ENCODE measurements at regions not wholly inside any gene's neighbourhood (a gene's known extent, or its start where the extent isn't known, plus 50 kb on each side); places are given as distances from the start of the nearest gene placed in this dataset.

- H3K27ac ChIP-seq (ENCODE audit: low read depth in 1 of 2, low read length in 1 of 2): no peak overlapping the region
- DNase-seq (ENCODE audit: low read depth in 6 of 9, low spot score in 9 of 9): no peak
- H3K27me3 ChIP-seq (ENCODE audit: control insufficient read depth in 2 of 2, insufficient read depth in 1 of 2, low read length in 1 of 2): no peaks in the 10 kb centered on the region
- no peak overlapping the region for H3K4me3 ChIP-seq (ENCODE audit: low read length in 2 of 2)
- H3K9me3 ChIP-seq (ENCODE audit: control insufficient read depth in 2 of 2, insufficient read depth in 1 of 2, low read length in 1 of 2): peaks cover 0 to 15% of the 10 kb centered on the region in 2 donors
- whole genome bisulfite sequencing: 94% methylated on average over 6 of the region's 6 CpGs
- no peaks in the 10 kb centered on the region for H3K36me3 ChIP-seq (ENCODE audit: control insufficient read depth in 2 of 2, insufficient read depth in 2 of 2, low read length in 1 of 2)
- no peaks in the 10 kb centered on the region for H3K4me1 ChIP-seq (ENCODE audit: control insufficient read depth in 2 of 2, insufficient read depth in 2 of 2, low read length in 2 of 2)
Measured at GRCh38 chr7:68311958-68312357, 1286.3 kb upstream of the AUTS2 start.

GRCh38 chr7:68313806-68314205, 1284.5 kb upstream of the AUTS2 start:
- no peak for DNase-seq (ENCODE audit: low read depth in 6 of 9, low spot score in 9 of 9)
- Histone ChIP-seq H3K27ac (ENCODE audit: low read depth in 1 of 2, low read length in 1 of 2) (no peak overlapping the region), H3K36me3 (ENCODE audit: control insufficient read depth in 2 of 2, insufficient read depth in 2 of 2, low read length in 1 of 2) (no peaks in the 10 kb centered on the region), H3K4me3 (ENCODE audit: low read length in 2 of 2) (no peak overlapping the region), H3K9me3 (ENCODE audit: control insufficient read depth in 2 of 2, insufficient read depth in 1 of 2, low read length in 1 of 2) (peaks cover 0 to 15% of the 10 kb centered on the region in 2 donors), H3K27me3 (ENCODE audit: control insufficient read depth in 2 of 2, insufficient read depth in 1 of 2, low read length in 1 of 2) (no peaks in the 10 kb centered on the region), H3K4me1 (ENCODE audit: control insufficient read depth in 2 of 2, insufficient read depth in 2 of 2, low read length in 2 of 2) (no peaks in the 10 kb centered on the region)
- 65% methylated on average over 4 of the region's 4 CpGs for WGBS

GRCh38 chr7:68314208-68314607, 1284.1 kb upstream of the AUTS2 start:
- H3K9me3 ChIP-seq (ENCODE audit: control insufficient read depth in 2 of 2, insufficient read depth in 1 of 2, low read length in 1 of 2): peaks cover 0 to 15% of the 10 kb centered on the region in 2 donors
- 81% methylated on average over 8 of the region's 8 CpGs for WGBS
- H3K27ac ChIP-seq (ENCODE audit: low read depth in 1 of 2, low read length in 1 of 2): no peak overlapping the region
- no peak for DNase-seq (ENCODE audit: low read depth in 6 of 9, low spot score in 9 of 9)
- H3K36me3 ChIP-seq (ENCODE audit: control insufficient read depth in 2 of 2, insufficient read depth in 2 of 2, low read length in 1 of 2): no peaks in the 10 kb centered on the region
- no peak overlapping the region for H3K4me3 ChIP-seq (ENCODE audit: low read length in 2 of 2)
- H3K4me1 ChIP-seq (ENCODE audit: control insufficient read depth in 2 of 2, insufficient read depth in 2 of 2, low read length in 2 of 2): no peaks in the 10 kb centered on the region
- H3K27me3 ChIP-seq (ENCODE audit: control insufficient read depth in 2 of 2, insufficient read depth in 1 of 2, low read length in 1 of 2): no peaks in the 10 kb centered on the region

- Histone ChIP-seq H3K4me1 (ENCODE audit: control insufficient read depth in 2 of 2, insufficient read depth in 2 of 2, low read length in 2 of 2) (peaks cover 0 to 3% of the 10 kb centered on the region in 2 donors), H3K27me3 (ENCODE audit: control insufficient read depth in 2 of 2, insufficient read depth in 1 of 2, low read length in 1 of 2) (no peaks in the 10 kb centered on the region), H3K27ac (ENCODE audit: low read depth in 1 of 2, low read length in 1 of 2) (no peak overlapping the region), H3K4me3 (ENCODE audit: low read length in 2 of 2) (no peak overlapping the region), H3K36me3 (ENCODE audit: control insufficient read depth in 2 of 2, insufficient read depth in 2 of 2, low read length in 1 of 2) (no peaks in the 10 kb centered on the region), H3K9me3 (ENCODE audit: control insufficient read depth in 2 of 2, insufficient read depth in 1 of 2, low read length in 1 of 2) (peaks cover 0 to 13% of the 10 kb centered on the region in 2 donors)
- WGBS: 97% methylated on average over 3 of the region's 3 CpGs
- no peak for DNase-seq (ENCODE audit: low read depth in 6 of 9, low spot score in 9 of 9)
Measured at GRCh38 chr7:68317476-68317875, 1280.8 kb upstream of the AUTS2 start.

- Histone ChIP-seq H3K36me3 (ENCODE audit: control insufficient read depth in 2 of 2, insufficient read depth in 2 of 2, low read length in 1 of 2) (no peaks in the 10 kb centered on the region), H3K9me3 (ENCODE audit: control insufficient read depth in 2 of 2, insufficient read depth in 1 of 2, low read length in 1 of 2) (peaks cover 0 to 14% of the 10 kb centered on the region in 2 donors), H3K4me3 (ENCODE audit: low read length in 2 of 2) (no peak overlapping the region), H3K27ac (ENCODE audit: low read depth in 1 of 2, low read length in 1 of 2) (no peak overlapping the region), H3K4me1 (ENCODE audit: control insufficient read depth in 2 of 2, insufficient read depth in 2 of 2, low read length in 2 of 2) (peaks cover 0 to 3% of the 10 kb centered on the region in 2 donors), H3K27me3 (ENCODE audit: control insufficient read depth in 2 of 2, insufficient read depth in 1 of 2, low read length in 1 of 2) (no peaks in the 10 kb centered on the region)
- DNase-seq (ENCODE audit: low read depth in 6 of 9, low spot score in 9 of 9): no peak
Measured at GRCh38 chr7:68319061-68319460, 1279.2 kb upstream of the AUTS2 start.

- H3K4me1 ChIP-seq (ENCODE audit: control insufficient read depth in 2 of 2, insufficient read depth in 2 of 2, low read length in 2 of 2): peaks cover 0 to 3% of the 10 kb centered on the region in 2 donors
- peaks cover 0 to 11% of the 10 kb centered on the region in 2 donors for H3K9me3 ChIP-seq (ENCODE audit: control insufficient read depth in 2 of 2, insufficient read depth in 1 of 2, low read length in 1 of 2)
- DNase-seq (ENCODE audit: low read depth in 6 of 9, low spot score in 9 of 9): no peak
- H3K27me3 ChIP-seq (ENCODE audit: control insufficient read depth in 2 of 2, insufficient read depth in 1 of 2, low read length in 1 of 2): no peaks in the 10 kb centered on the region
- no peak overlapping the region for H3K4me3 ChIP-seq (ENCODE audit: low read length in 2 of 2)
- H3K27ac ChIP-seq (ENCODE audit: low read depth in 1 of 2, low read length in 1 of 2): no peak overlapping the region
- 63% methylated on average over 4 of the region's 4 CpGs for WGBS
- no peaks in the 10 kb centered on the region for H3K36me3 ChIP-seq (ENCODE audit: control insufficient read depth in 2 of 2, insufficient read depth in 2 of 2, low read length in 1 of 2)
Measured at GRCh38 chr7:68321076-68321639, 1277.1 kb upstream of the AUTS2 start.

GRCh38 chr7:68321776-68322496, 1276.3 kb upstream of the AUTS2 start:
- peaks cover 0 to 3% of the 10 kb centered on the region in 2 donors for H3K4me1 ChIP-seq (ENCODE audit: control insufficient read depth in 2 of 2, insufficient read depth in 2 of 2, low read length in 2 of 2)
- 82% methylated on average over 5 of the region's 5 CpGs for WGBS
- no peaks in the 10 kb centered on the region for H3K27me3 ChIP-seq (ENCODE audit: control insufficient read depth in 2 of 2, insufficient read depth in 1 of 2, low read length in 1 of 2)
- DNase-seq (ENCODE audit: low read depth in 6 of 9, low spot score in 9 of 9): peak in 1 of 9 donors; percentile 8
- no peak overlapping the region for H3K27ac ChIP-seq (ENCODE audit: low read depth in 1 of 2, low read length in 1 of 2)
- peaks cover 0 to 13% of the 10 kb centered on the region in 2 donors for H3K9me3 ChIP-seq (ENCODE audit: control insufficient read depth in 2 of 2, insufficient read depth in 1 of 2, low read length in 1 of 2)
- no peaks in the 10 kb centered on the region for H3K36me3 ChIP-seq (ENCODE audit: control insufficient read depth in 2 of 2, insufficient read depth in 2 of 2, low read length in 1 of 2)
- no peak overlapping the region for H3K4me3 ChIP-seq (ENCODE audit: low read length in 2 of 2)

GRCh38 chr7:68324621-68325020, 1273.7 kb upstream of the AUTS2 start:
- WGBS: 97% methylated on average over 6 of the region's 6 CpGs
- no peak for DNase-seq (ENCODE audit: low read depth in 6 of 9, low spot score in 9 of 9)
- Histone ChIP-seq H3K4me1 (ENCODE audit: control insufficient read depth in 2 of 2, insufficient read depth in 2 of 2, low read length in 2 of 2) (peaks cover 0 to 3% of the 10 kb centered on the region in 2 donors), H3K36me3 (ENCODE audit: control insufficient read depth in 2 of 2, insufficient read depth in 2 of 2, low read length in 1 of 2) (no peaks in the 10 kb centered on the region), H3K27ac (ENCODE audit: low read depth in 1 of 2, low read length in 1 of 2) (no peak overlapping the region), H3K4me3 (ENCODE audit: low read length in 2 of 2) (no peak overlapping the region), H3K27me3 (ENCODE audit: control insufficient read depth in 2 of 2, insufficient read depth in 1 of 2, low read length in 1 of 2) (no peaks in the 10 kb centered on the region), H3K9me3 (ENCODE audit: control insufficient read depth in 2 of 2, insufficient read depth in 1 of 2, low read length in 1 of 2) (peaks cover 0 to 17% of the 10 kb centered on the region in 2 donors)

- no peak overlapping the region for H3K27ac ChIP-seq (ENCODE audit: low read depth in 1 of 2, low read length in 1 of 2)
- no peaks in the 10 kb centered on the region for H3K27me3 ChIP-seq (ENCODE audit: control insufficient read depth in 2 of 2, insufficient read depth in 1 of 2, low read length in 1 of 2)
- DNase-seq (ENCODE audit: low read depth in 6 of 9, low spot score in 9 of 9): no peak
- peaks cover 0 to 14% of the 10 kb centered on the region in 2 donors for H3K9me3 ChIP-seq (ENCODE audit: control insufficient read depth in 2 of 2, insufficient read depth in 1 of 2, low read length in 1 of 2)
- H3K4me1 ChIP-seq (ENCODE audit: control insufficient read depth in 2 of 2, insufficient read depth in 2 of 2, low read length in 2 of 2): no peaks in the 10 kb centered on the region
- H3K36me3 ChIP-seq (ENCODE audit: control insufficient read depth in 2 of 2, insufficient read depth in 2 of 2, low read length in 1 of 2): no peaks in the 10 kb centered on the region
- 99% methylated on average over 3 of the region's 3 CpGs for WGBS
- no peak overlapping the region for H3K4me3 ChIP-seq (ENCODE audit: low read length in 2 of 2)
Measured at GRCh38 chr7:68334216-68334615, 1264.1 kb upstream of the AUTS2 start.

Measured in thymus (tissue), 11 donors.